ENCODE measurements at regions not wholly inside any gene's neighbourhood (a gene's known extent, or its start where the extent isn't known, plus 50 kb on each side); places are given as distances from the start of the nearest gene placed in this dataset.

DNA sequence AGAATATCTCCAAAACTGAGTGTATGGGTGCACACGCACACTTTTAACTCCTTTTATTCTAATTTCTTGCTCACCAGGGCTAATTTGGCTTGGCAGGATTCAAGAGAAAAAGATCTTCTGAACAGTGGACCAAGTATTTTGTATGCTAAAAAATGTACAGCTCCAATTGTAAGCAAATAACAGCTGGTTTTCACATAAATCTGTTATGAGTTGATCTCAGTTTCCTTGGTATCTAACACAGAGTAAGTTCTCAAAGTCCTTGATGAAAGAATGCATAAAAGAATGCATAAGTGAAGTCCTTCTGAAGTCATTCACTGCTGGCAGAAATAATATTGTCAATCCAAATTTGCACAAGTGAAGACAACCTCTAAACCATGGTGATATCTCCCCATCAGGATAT, 213.0 kb downstream of the OMA1 start:
- H3K4me3 ChIP-seq (replicated peaks; ENCODE audit: low read depth, low read length) = no peak overlapping the region
- TF ChIP-seq, protein P1, sequence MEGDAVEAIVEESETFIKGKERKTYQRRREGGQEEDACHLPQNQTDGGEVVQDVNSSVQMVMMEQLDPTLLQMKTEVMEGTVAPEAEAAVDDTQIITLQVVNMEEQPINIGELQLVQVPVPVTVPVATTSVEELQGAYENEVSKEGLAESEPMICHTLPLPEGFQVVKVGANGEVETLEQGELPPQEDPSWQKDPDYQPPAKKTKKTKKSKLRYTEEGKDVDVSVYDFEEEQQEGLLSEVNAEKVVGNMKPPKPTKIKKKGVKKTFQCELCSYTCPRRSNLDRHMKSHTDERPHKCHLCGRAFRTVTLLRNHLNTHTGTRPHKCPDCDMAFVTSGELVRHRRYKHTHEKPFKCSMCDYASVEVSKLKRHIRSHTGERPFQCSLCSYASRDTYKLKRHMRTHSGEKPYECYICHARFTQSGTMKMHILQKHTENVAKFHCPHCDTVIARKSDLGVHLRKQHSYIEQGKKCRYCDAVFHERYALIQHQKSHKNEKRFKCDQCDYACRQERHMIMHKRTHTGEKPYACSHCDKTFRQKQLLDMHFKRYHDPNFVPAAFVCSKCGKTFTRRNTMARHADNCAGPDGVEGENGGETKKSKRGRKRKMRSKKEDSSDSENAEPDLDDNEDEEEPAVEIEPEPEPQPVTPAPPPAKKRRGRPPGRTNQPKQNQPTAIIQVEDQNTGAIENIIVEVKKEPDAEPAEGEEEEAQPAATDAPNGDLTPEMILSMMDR (IDR thresholded peaks at IDR 0.05; ENCODE audit: low read length, missing control alignments) = no peak
- no peak for DNase-seq (ENCODE audit: low read depth)

DNA sequence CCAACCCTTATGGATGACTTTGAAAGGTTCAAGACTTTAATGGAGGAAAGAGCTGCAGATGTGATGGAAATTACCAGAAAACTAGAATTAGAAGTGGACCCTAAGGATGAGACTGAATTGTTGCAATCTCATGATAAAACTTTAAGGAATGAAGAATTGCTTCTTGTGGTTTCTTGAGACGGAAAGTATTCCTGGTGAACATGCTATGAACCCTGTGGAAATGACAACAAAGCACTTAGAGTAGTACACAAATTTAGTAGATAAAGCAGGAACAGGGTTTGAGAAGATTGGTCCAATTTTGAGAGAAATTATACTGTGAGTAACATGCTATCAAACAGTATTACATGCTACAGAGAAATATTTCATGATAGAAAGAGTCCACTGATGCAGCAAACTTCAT, 215.4 kb downstream of the OMA1 start:
- no peak overlapping the region for H3K4me3 ChIP-seq (replicated peaks; ENCODE audit: low read depth, low read length)
- TF ChIP-seq, protein P1 (IDR thresholded peaks at IDR 0.05; ENCODE audit: low read length, missing control alignments) = no peak
- DNase-seq (ENCODE audit: low read depth) = no peak

DNA sequence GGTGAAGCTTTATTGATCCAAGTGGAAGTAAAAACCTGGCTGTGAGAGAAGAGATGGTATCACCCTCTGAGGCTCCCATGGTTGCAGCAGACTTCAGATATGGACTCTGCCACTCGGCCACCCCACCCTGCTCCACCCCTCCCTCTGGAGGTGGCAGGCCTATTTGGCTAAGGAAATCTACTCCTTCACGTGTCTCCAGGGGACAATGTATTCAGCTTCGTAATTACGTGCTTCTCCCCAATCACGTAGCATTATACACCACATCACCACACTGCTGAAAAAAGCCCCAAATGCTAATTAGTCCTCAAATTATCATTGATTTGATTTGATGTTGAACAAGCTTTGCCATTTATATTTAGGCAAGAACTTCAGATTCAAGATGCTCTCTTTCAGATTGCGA, 220.7 kb downstream of the OMA1 start:
- DNase-seq (ENCODE audit: low read depth) = no peak
- no peak overlapping the region for H3K4me3 ChIP-seq (replicated peaks; ENCODE audit: low read depth, low read length)
- TF ChIP-seq, protein P1 (IDR thresholded peaks at IDR 0.05; ENCODE audit: low read length, missing control alignments) = no peak

DNA sequence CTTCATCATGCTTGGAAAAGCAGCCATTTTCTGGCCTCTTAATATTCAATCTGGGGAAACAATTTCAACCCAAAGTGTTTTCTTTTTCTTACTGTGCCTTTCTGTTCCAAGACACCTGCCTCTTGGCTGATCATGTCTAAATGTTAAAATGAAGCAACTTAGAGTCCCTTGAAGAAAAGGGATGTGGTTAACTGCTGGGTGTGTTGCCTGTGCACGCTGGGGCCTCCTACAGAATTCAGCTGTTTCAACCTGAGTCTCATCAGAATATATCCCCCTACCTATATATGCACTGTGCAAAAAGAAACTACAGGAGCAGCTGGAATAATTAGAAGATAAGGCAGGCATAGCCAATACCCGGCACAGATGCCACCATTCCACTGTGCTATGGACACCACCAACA, 222.0 kb downstream of the OMA1 start:
- no peak for DNase-seq (ENCODE audit: low read depth)
- H3K4me3 ChIP-seq (replicated peaks; ENCODE audit: low read depth, low read length) = no peak overlapping the region
- TF ChIP-seq, protein P1 (IDR thresholded peaks at IDR 0.05; ENCODE audit: low read length, missing control alignments) = no peak

DNA sequence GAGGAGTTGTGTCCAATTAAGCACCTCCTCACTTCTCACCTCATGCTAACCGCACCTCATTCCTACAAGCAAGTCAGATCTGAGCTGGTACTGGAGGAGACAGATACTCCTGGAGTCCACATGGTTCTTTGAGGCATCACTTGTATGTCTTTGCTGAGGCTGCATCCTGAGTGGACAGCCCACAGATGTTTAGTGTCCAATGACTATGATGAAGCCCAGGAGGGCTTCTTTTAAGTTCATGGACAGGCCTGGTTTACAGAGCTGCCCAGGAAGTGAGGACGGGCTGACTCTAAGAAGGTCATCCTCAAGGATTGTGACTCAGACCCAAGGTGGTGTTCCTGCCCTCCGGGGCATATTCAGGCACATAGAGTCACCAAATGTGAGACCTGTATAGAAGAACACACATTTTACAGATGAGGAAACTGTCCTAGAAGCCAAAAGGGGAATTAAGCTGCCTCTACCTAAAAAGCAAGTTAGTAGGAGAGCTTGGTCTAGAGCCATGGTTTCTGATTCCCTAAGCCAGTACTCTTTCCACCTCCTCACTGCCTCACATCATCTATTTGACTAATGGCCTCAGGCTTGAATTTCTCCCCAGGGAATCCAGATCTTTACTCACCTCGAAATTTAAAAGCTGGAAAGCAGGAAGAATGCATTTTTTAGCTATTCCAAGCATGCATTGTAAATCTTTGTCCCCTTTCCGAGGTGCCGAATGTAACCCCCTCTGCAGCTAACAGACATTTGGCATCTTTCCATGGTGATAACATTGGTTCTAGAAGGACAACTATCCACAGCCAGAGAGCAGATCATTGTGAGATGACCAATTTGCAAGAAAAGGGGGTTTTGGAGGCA, 228.1 kb downstream of the OMA1 start:
- no peak for DNase-seq (ENCODE audit: low read depth)
- TF ChIP-seq, protein P1 (IDR thresholded peaks at IDR 0.05; ENCODE audit: low read length, missing control alignments) = no peak
- no peak overlapping the region for H3K4me3 ChIP-seq (replicated peaks; ENCODE audit: low read depth, low read length)

DNA sequence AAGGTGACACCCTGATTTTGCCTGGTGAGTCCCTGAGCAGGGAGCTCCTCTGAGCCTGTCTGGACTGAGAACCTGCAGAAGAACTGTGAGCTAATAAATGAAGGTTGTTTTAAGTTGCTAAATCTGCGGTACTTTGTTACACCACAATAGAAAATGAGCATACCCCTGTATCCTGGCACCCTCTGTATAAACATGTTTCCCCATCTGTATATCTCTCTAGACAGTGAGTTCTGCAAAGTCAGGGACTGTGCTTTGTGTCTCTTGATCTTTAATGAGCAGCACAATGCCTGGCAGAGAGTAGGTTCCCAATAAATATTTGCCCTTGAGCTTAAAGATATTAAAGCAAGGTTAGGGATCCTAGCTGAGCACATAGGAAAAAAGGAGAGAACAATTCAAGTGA, 228.8 kb downstream of the OMA1 start:
- TF ChIP-seq, protein P1 (IDR thresholded peaks at IDR 0.05; ENCODE audit: low read length, missing control alignments) = no peak
- H3K4me3 ChIP-seq (replicated peaks; ENCODE audit: low read depth, low read length) = no peak overlapping the region
- no peak for DNase-seq (ENCODE audit: low read depth)

DNA sequence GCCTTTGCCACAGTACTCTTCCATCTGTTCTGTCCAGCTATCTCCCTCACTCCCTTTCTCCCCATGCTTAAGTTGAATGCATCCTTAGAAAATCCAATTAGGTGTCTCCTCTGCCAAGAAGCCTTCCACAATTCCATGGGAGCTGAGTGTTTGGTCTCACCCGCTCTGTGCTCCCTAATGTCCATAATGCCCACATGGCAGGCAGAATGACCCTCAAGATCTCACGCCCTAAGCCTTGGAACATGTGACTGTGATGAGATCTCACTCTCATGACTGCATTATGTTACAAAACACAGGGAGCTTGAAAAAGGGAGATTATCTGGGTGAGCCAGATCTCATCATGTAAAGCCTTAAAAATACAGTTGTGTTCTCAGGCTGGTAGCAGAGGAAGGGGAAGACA, 229.4 kb downstream of the OMA1 start:
- H3K4me3 ChIP-seq (replicated peaks; ENCODE audit: low read depth, low read length) = no peak overlapping the region
- TF ChIP-seq, protein P1 (IDR thresholded peaks at IDR 0.05; ENCODE audit: low read length, missing control alignments) = no peak

More for the DNA sequence above, 229.4 kb downstream of the OMA1 start:
- DNase-seq (ENCODE audit: low read depth) = no peak
